Glutamatergic neuron (in vitro differentiated cells): ENCODE measurements at regions not wholly inside any gene's neighbourhood (a gene's known extent, or its start where the extent isn't known, plus 50 kb on each side); places are given as distances from the start of the nearest gene placed in this dataset.

Source experiments
- DNase-seq: peaks from one replicate; pipeline ENCODE4 v3.0.0; 2022
- H3K27ac Mint-ChIP-seq: one replicate; pipeline ENCODE4 v1.8.0; 2020; ENCODE audit warnings: mild to moderate bottlenecking, mixed read lengths, inconsistent platforms; ENCODE audit not compliant: unreplicated experiment
- H3K27me3 Mint-ChIP-seq: one replicate; pipeline ENCODE4 v1.8.0; 2020; ENCODE audit warnings: mild to moderate bottlenecking, moderate library complexity, mixed read lengths, inconsistent platforms; ENCODE audit not compliant: unreplicated experiment
- H3K36me3 Mint-ChIP-seq: one replicate; pipeline ENCODE4 v1.8.0; 2020; ENCODE audit warnings: mild to moderate bottlenecking, mixed read lengths, inconsistent platforms; ENCODE audit not compliant: unreplicated experiment
- H3K4me1 Mint-ChIP-seq: one replicate; pipeline ENCODE4 v1.8.0; 2020; ENCODE audit warnings: mild to moderate bottlenecking, low read depth, mixed read lengths, inconsistent platforms; ENCODE audit not compliant: unreplicated experiment
- H3K4me3 Mint-ChIP-seq: one replicate; pipeline ENCODE4 v1.8.0; 2020; ENCODE audit warnings: mild to moderate bottlenecking, mixed read lengths, inconsistent platforms; ENCODE audit not compliant: unreplicated experiment
- H3K9me3 Mint-ChIP-seq: one replicate; pipeline ENCODE4 v1.8.0; 2020; ENCODE audit warnings: mild to moderate bottlenecking, moderate library complexity, mixed read lengths, inconsistent platforms; ENCODE audit not compliant: unreplicated experiment
- TF ChIP-seq, protein P1 (sequence below): fragments of 200-600 bp; sonication (generic); IDR thresholded peaks from one replicate; pipeline ENCODE4 v1.5.0; 2021; ENCODE audit not compliant: partially characterized antibody, unreplicated experiment

DNA sequence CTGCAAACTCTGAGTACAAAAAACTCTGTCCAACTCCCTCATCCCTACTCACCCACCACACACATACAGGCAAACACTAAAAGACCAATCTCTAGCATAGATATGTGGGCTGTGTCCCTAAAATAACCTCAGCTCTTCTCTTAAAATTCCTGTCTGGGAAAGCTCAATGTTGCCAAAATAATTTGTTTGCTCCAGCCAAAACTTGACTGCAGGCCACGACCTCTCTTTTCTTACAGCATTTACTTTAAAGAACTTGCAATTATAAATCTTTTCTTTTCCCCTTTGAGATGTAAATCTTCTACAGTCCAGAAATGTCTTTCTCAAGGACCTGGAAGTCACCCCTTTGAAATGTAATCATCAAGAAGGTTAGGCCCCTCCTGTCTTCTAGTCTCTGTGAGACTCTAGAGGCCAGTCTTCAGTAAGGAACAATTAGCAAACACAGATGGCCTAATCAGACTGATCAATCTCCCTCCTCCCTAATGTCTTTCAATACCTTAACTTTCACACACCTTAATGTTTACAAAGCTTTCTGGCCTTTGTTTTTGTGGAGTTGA is 483.6 kb upstream of the RGS18 start:
- Mint-ChIP-seq H3K9me3 (no peaks in the 10 kb centered on the region), H3K4me1 (no peaks in the 10 kb centered on the region), H3K27ac (no peak overlapping the region), H3K27me3 (no peaks in the 10 kb centered on the region), H3K4me3 (no peak overlapping the region), H3K36me3 (no peaks in the 10 kb centered on the region)
- no peak for DNase-seq
- TF ChIP-seq, protein P1, sequence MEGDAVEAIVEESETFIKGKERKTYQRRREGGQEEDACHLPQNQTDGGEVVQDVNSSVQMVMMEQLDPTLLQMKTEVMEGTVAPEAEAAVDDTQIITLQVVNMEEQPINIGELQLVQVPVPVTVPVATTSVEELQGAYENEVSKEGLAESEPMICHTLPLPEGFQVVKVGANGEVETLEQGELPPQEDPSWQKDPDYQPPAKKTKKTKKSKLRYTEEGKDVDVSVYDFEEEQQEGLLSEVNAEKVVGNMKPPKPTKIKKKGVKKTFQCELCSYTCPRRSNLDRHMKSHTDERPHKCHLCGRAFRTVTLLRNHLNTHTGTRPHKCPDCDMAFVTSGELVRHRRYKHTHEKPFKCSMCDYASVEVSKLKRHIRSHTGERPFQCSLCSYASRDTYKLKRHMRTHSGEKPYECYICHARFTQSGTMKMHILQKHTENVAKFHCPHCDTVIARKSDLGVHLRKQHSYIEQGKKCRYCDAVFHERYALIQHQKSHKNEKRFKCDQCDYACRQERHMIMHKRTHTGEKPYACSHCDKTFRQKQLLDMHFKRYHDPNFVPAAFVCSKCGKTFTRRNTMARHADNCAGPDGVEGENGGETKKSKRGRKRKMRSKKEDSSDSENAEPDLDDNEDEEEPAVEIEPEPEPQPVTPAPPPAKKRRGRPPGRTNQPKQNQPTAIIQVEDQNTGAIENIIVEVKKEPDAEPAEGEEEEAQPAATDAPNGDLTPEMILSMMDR: no peak

GRCh38 chr1:191675856-191676783 is 482.1 kb upstream of the RGS18 start:
- Mint-ChIP-seq H3K9me3 (no peaks in the 10 kb centered on the region), H3K4me3 (no peak overlapping the region)
- TF ChIP-seq, protein P1: no peak

GRCh38 chr1:191685669-191686068 is 472.6 kb upstream of the RGS18 start:
- Mint-ChIP-seq H3K27ac (no peak overlapping the region), H3K4me3 (no peak overlapping the region), H3K9me3 (peaks cover 1% of the 10 kb centered on the region), H3K36me3 (no peaks in the 10 kb centered on the region), H3K4me1 (no peaks in the 10 kb centered on the region), H3K27me3 (no peaks in the 10 kb centered on the region)
- DNase-seq: no peak
- TF ChIP-seq, protein P1: no peak

More at GRCh38 chr1:191675856-191676783, 482.1 kb upstream of the RGS18 start:
- Mint-ChIP-seq H3K27me3 (no peaks in the 10 kb centered on the region), H3K4me1 (no peaks in the 10 kb centered on the region), H3K36me3 (no peaks in the 10 kb centered on the region), H3K27ac (no peak overlapping the region)
- DNase-seq: no peak

DNA sequence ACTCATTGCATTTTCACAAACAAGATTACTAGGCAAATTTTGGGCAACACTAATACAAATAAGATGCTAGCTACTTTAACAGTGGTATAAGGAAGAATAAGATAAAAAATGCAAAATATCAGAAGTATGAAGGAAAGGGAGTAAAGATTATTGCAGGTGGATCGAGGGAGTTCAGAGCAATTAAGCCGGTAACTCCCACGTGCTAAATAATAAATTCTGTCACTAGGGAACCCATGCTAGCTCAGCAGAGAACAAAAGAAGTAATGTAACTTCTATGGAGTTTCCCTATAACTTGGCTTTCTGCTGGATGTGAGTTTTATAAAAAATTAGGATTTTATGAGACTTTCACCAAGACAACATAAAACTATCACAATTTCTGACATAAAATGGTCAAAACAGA is 470.5 kb upstream of the RGS18 start:
- Mint-ChIP-seq H3K4me3 (no peak overlapping the region), H3K9me3 (no peaks in the 10 kb centered on the region), H3K36me3 (peaks cover 2% of the 10 kb centered on the region), H3K4me1 (no peaks in the 10 kb centered on the region), H3K27ac (no peak overlapping the region), H3K27me3 (no peaks in the 10 kb centered on the region)
- TF ChIP-seq, protein P1: no peak
- no peak for DNase-seq

GRCh38 chr1:191690931-191691330 is 467.3 kb upstream of the RGS18 start:
- no peak overlapping the region for H3K27ac Mint-ChIP-seq
- no peaks in the 10 kb centered on the region for H3K27me3 Mint-ChIP-seq
- no peak overlapping the region for H3K4me3 Mint-ChIP-seq

More at GRCh38 chr1:191690931-191691330, 467.3 kb upstream of the RGS18 start:
- H3K36me3 Mint-ChIP-seq: peaks cover 7% of the 10 kb centered on the region
- H3K9me3 Mint-ChIP-seq: peaks cover 5% of the 10 kb centered on the region
- TF ChIP-seq, protein P1: no peak
- H3K4me1 Mint-ChIP-seq: no peaks in the 10 kb centered on the region
- no peak for DNase-seq
